Osteocyte (in vitro differentiated cells): ENCODE measurements at regions not wholly inside any gene's neighbourhood (a gene's known extent, or its start where the extent isn't known, plus 50 kb on each side); places are given as distances from the start of the nearest gene placed in this dataset.
"Not testable (repeated sequence)": the region's sequence is repeated elsewhere in the genome, so short reads cannot be mapped to it uniquely, and the experiment has no call there.

ENCODE experiments used
- DNase-seq: peaks from one replicate; pipeline ENCODE4 v3.0.0; 2021; ENCODE audit warnings: mixed read lengths; ENCODE audit not compliant: unreplicated experiment; ENCODE audit errors: extremely low spot score
- H3K27ac Mint-ChIP-seq: one replicate; pipeline ENCODE4 v1.8.0; 2021; ENCODE audit warnings: mild to moderate bottlenecking, mixed read lengths; ENCODE audit not compliant: unreplicated experiment
- H3K27me3 Mint-ChIP-seq: one replicate; pipeline ENCODE4 v1.8.0; 2021; ENCODE audit warnings: mixed read lengths; ENCODE audit not compliant: unreplicated experiment
- H3K36me3 Mint-ChIP-seq: one replicate; pipeline ENCODE4 v1.8.0; 2021; ENCODE audit warnings: mixed read lengths; ENCODE audit not compliant: unreplicated experiment
- H3K4me1 Mint-ChIP-seq: one replicate; pipeline ENCODE4 v1.8.0; 2021; ENCODE audit warnings: mixed read lengths; ENCODE audit not compliant: unreplicated experiment
- H3K4me3 Mint-ChIP-seq: one replicate; pipeline ENCODE4 v1.8.0; 2021; ENCODE audit warnings: mild to moderate bottlenecking, moderate library complexity, mixed read lengths; ENCODE audit not compliant: unreplicated experiment
- H3K9me3 Mint-ChIP-seq: one replicate; pipeline ENCODE4 v1.8.0; 2021; ENCODE audit warnings: mixed read lengths; ENCODE audit not compliant: unreplicated experiment

DNA sequence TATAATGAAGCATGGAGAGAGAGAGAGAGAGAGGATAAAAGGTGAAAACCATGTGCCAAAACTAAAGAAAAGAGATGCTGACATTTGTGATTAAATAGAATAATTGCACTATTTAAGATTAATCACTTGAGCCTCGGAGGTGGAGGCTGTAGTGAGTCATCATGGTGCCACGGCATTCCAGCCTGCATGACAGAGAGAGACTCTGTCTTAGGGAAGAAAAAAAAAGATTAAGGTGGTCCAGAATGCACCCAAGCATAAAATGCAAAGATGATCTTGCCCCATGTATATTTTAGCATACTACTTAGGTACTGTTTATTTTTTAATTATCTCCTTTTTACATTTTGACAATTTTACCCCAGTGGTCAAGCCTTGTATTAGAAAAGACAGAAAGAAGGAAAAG is 742.5 kb downstream of the SPATA31A1 start:
- not testable (repeated sequence) for H3K4me3 Mint-ChIP-seq, H3K4me1 Mint-ChIP-seq, H3K27ac Mint-ChIP-seq, DNase-seq, H3K36me3 Mint-ChIP-seq, H3K27me3 Mint-ChIP-seq, H3K9me3 Mint-ChIP-seq

- not testable (repeated sequence) for H3K36me3 Mint-ChIP-seq, H3K27me3 Mint-ChIP-seq, H3K9me3 Mint-ChIP-seq, H3K4me1 Mint-ChIP-seq
- peak overlapping the region; percentile 85 for H3K4me3 Mint-ChIP-seq
- DNase-seq = peak; percentile 84
- peak overlapping the region; percentile 87 for H3K27ac Mint-ChIP-seq
These were observed 750.7 kb downstream of the SPATA31A1 start for GRCh38 chr9:40106003-40106782.

DNA sequence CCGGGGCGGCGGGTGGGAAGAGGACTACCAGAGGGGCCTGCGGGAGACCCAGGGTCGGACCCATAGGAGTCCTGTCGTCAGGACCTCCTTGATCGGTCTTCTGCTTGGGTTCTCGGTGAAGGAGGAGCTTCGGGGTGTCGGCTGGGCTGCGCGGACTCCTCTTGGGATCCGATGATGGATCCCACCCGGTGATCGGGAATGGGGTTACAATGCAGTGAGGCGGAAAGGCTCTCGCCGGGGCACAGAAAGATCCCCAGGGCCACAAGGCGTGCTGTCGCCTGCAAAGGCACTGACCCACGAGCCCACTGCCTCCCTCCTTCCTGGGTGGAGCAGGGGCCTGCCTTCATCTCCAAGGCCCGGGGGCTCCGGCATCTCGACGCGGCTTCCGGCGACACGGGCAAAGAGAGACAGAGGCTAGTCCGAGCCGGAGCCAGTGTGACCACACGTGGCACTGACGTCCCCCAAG is 751.3 kb downstream of the SPATA31A1 start:
- not testable (repeated sequence) for H3K27me3 Mint-ChIP-seq, H3K36me3 Mint-ChIP-seq, H3K27ac Mint-ChIP-seq, H3K9me3 Mint-ChIP-seq, H3K4me1 Mint-ChIP-seq
- H3K4me3 Mint-ChIP-seq = peak overlapping the region; percentile 22
- DNase-seq = peak; percentile 49

GRCh38 chr9:40107251-40107650 is 751.8 kb downstream of the SPATA31A1 start:
- H3K36me3 Mint-ChIP-seq, H3K27ac Mint-ChIP-seq, H3K4me1 Mint-ChIP-seq, H3K9me3 Mint-ChIP-seq, H3K4me3 Mint-ChIP-seq, DNase-seq, H3K27me3 Mint-ChIP-seq: not testable (repeated sequence)

DNA sequence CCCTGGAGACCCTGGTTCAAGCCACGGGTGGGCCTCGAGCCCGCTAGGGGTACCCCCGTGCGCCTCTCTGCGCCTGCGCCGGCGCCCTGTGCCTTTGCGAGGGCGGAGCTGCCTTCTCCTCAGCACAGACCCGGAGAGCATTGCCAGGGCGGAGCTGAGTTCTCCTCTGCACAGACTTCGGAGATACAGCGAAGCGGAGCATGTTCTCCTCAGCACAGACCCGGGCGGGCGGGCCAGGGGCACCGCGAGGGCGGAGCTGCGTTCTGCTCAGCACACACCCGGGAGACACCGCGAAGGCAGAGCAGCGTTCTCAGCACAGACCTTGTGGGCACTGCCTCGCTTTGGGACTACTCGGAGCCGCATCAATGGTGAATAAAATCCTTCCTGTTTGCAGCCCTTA is 753.0 kb downstream of the SPATA31A1 start:
- not testable (repeated sequence) for H3K4me3 Mint-ChIP-seq, H3K9me3 Mint-ChIP-seq, DNase-seq, H3K4me1 Mint-ChIP-seq, H3K27me3 Mint-ChIP-seq, H3K36me3 Mint-ChIP-seq, H3K27ac Mint-ChIP-seq

- H3K36me3 Mint-ChIP-seq, H3K4me1 Mint-ChIP-seq, H3K4me3 Mint-ChIP-seq, H3K27me3 Mint-ChIP-seq, H3K27ac Mint-ChIP-seq, H3K9me3 Mint-ChIP-seq, DNase-seq: not testable (repeated sequence)
These were observed 755.3 kb downstream of the SPATA31A1 start for GRCh38 chr9:40110751-40111150.

DNA sequence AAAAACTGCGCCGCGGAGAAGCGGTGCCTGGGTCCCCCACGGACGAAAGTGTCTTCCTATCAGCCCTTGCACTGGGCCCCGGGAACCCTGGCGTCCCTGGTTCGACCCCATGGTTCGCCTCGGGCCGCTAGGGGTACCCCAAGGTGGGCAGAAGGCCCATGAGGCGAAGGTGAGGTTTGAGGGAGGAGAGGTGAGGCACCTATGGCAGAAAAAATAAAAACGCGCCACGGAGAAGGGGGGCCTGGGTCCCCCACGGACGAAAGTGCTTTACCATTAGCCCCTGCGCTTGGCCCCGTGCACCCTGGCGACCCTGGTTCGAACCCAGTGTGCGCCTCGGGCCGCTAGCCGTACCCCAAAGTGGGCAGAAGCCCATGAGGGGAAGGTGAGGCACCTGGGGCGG is 756.1 kb downstream of the SPATA31A1 start:
- not testable (repeated sequence) for H3K36me3 Mint-ChIP-seq, H3K27me3 Mint-ChIP-seq, H3K27ac Mint-ChIP-seq, H3K9me3 Mint-ChIP-seq, H3K4me1 Mint-ChIP-seq, H3K4me3 Mint-ChIP-seq
- DNase-seq = peak; percentile 80

DNA sequence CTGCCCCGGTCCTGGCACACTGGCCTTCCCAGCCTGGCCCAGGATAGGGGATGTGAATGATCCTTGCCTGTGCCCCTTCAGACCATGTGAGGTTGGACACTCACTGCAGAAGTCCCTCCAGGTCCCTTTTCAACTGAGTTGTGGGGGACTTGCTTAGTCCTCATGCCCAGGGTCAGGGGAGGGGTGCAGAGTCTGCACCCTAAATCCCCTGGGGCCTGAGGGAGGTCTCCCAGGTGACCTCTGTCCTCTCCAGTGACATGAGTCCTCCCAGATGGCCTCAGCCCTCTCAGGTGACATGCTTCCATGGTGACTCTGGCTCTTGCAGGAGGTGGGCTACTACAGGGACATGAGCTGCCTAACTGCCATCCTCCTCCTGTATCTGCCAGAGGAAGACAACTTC is 775.1 kb downstream of the SPATA31A1 start:
- not testable (repeated sequence) for H3K4me1 Mint-ChIP-seq, H3K27me3 Mint-ChIP-seq, H3K9me3 Mint-ChIP-seq, H3K36me3 Mint-ChIP-seq, H3K4me3 Mint-ChIP-seq, H3K27ac Mint-ChIP-seq
- DNase-seq = peak; percentile 66

GRCh38 chr9:40169204-40169603 is 813.7 kb downstream of the SPATA31A1 start:
- not testable (repeated sequence) for DNase-seq, H3K4me3 Mint-ChIP-seq, H3K27me3 Mint-ChIP-seq, H3K27ac Mint-ChIP-seq, H3K9me3 Mint-ChIP-seq, H3K36me3 Mint-ChIP-seq, H3K4me1 Mint-ChIP-seq

- not testable (repeated sequence) for H3K9me3 Mint-ChIP-seq, H3K27ac Mint-ChIP-seq, H3K36me3 Mint-ChIP-seq, H3K27me3 Mint-ChIP-seq, H3K4me3 Mint-ChIP-seq, DNase-seq, H3K4me1 Mint-ChIP-seq
These were observed 817.8 kb downstream of the SPATA31A1 start for GRCh38 chr9:40173316-40173715.

- H3K27ac Mint-ChIP-seq, H3K36me3 Mint-ChIP-seq, H3K27me3 Mint-ChIP-seq, H3K9me3 Mint-ChIP-seq, H3K4me1 Mint-ChIP-seq, DNase-seq, H3K4me3 Mint-ChIP-seq: not testable (repeated sequence)
These were observed 818.6 kb downstream of the SPATA31A1 start for GRCh38 chr9:40174035-40174434.
